ENCODE measurements at regions not wholly inside any gene's neighbourhood (a gene's known extent, or its start where the extent isn't known, plus 50 kb on each side); places are given as distances from the start of the nearest gene placed in this dataset.

DNA sequence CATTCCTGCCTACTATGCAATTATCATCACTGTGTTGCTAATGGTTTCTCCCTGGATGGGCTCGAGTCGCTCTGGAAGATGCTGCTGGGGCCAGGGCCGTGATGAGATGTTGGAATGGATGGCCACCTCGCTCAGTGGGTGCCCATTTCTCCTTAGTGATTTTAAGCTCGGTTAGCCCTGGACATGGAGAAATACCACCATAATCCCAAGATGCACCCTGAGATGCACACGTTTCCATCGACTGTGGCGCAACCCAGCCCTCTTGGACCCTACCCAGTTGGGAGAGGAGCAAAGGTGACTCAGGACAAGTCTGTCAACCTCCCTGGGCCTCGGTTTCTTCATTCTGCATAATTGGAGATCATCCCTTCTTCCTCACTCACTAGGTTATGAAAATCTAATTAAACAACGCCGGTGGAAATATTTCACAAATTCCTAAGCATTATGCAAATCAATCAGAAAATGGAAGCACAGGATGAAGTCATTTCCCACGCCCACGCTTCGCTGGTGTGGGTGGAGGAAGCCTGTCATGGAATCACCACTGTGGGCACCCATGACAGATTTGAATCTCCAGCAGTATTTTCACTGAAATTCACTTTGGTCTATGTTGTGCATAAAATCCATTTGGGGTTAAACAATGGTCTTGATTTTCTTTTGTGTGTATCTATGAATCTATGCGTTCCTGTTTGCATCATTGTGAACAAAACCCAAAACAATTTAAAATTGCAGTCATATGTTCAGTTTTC, 195.2 kb downstream of the AXIN2 start:
- TF ChIP-seq CTCF (IDR thresholded peaks at IDR 0.05; ENCODE audit: borderline replicate concordance, extremely low read depth, insufficient read depth): no peak
- no peak overlapping the region for H3K27ac ChIP-seq (ENCODE audit: low read depth in 2 of 2, low read length in 2 of 2)
- intact Hi-C loops (cut with DNase I): no loop called here
- H3K9me3 ChIP-seq (ENCODE audit: control insufficient read depth in 2 of 3, insufficient read depth in 1 of 3, low read length in 3 of 3): no peaks in the 10 kb centered on the region
- no peak overlapping the region for H3K9ac ChIP-seq (ENCODE audit: low read length in 3 of 3)
- FAIRE-seq (no peak), DNase-seq (no peak)
- H3K36me3 ChIP-seq (ENCODE audit: control insufficient read depth in 2 of 3, insufficient read depth in 3 of 3, low read length in 3 of 3): no peaks in the 10 kb centered on the region
- no peaks in the 10 kb centered on the region for H3K4me1 ChIP-seq (ENCODE audit: control insufficient read depth in 2 of 3, insufficient read depth in 2 of 3, low read depth in 1 of 3, low read length in 3 of 3)
- no peaks in the 10 kb centered on the region for H3K27me3 ChIP-seq (ENCODE audit: control insufficient read depth, insufficient read depth, low read length)
- no peak overlapping the region for H3K4me3 ChIP-seq (ENCODE audit: low read length in 3 of 3)

DNA sequence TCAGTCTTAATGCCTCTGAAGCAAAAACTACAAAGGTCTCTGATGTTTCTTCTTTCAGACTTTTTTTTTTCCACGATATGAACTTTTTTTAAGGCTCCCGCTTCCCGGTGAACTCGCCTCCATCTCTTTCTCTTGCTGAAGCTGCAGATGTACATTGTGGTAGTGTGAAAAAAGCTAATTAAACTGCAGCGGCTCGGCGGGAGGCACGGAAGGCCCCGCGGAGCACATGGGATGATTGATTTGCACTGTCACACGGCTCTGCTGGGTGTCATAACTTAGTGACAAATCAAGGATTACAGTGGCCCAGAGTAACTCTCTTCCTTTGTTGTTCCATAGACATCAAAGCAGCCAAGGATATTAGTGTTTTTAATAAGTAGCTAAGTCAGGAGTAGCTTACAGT, 196.3 kb downstream of the AXIN2 start:
- Histone ChIP-seq H3K4me1 (ENCODE audit: control insufficient read depth in 2 of 3, insufficient read depth in 2 of 3, low read depth in 1 of 3, low read length in 3 of 3) (no peaks in the 10 kb centered on the region), H3K9ac (ENCODE audit: low read length in 3 of 3) (no peak overlapping the region), H3K4me3 (ENCODE audit: low read length in 3 of 3) (no peak overlapping the region), H3K27ac (ENCODE audit: low read depth in 2 of 2, low read length in 2 of 2) (no peak overlapping the region), H3K9me3 (ENCODE audit: control insufficient read depth in 2 of 3, insufficient read depth in 1 of 3, low read length in 3 of 3) (no peaks in the 10 kb centered on the region), H3K27me3 (ENCODE audit: control insufficient read depth, insufficient read depth, low read length) (no peaks in the 10 kb centered on the region), H3K36me3 (ENCODE audit: control insufficient read depth in 2 of 3, insufficient read depth in 3 of 3, low read length in 3 of 3) (no peaks in the 10 kb centered on the region)
- DNase-seq: peak in 3 of 5 donors; percentile 17 to 31 (median 28)
- intact Hi-C loops (cut with DNase I): no loop called here
- TF ChIP-seq CTCF (IDR thresholded peaks at IDR 0.05; ENCODE audit: borderline replicate concordance, extremely low read depth, insufficient read depth): no peak
- FAIRE-seq: no peak

- H3K9me3 ChIP-seq (ENCODE audit: control insufficient read depth in 2 of 3, insufficient read depth in 1 of 3, low read length in 3 of 3): no peaks in the 10 kb centered on the region
- H3K27ac ChIP-seq (ENCODE audit: low read depth in 2 of 2, low read length in 2 of 2): no peak overlapping the region
- intact Hi-C loops (cut with DNase I): no loop called here
- no peaks in the 10 kb centered on the region for H3K27me3 ChIP-seq (ENCODE audit: control insufficient read depth, insufficient read depth, low read length)
- H3K4me1 ChIP-seq (ENCODE audit: control insufficient read depth in 2 of 3, insufficient read depth in 2 of 3, low read depth in 1 of 3, low read length in 3 of 3): no peaks in the 10 kb centered on the region
- no peaks in the 10 kb centered on the region for H3K36me3 ChIP-seq (ENCODE audit: control insufficient read depth in 2 of 3, insufficient read depth in 3 of 3, low read length in 3 of 3)
- no peak for FAIRE-seq
- H3K4me3 ChIP-seq (ENCODE audit: low read length in 3 of 3): no peak overlapping the region
- DNase-seq: peak in 1 of 5 donors; percentile 6
- no peak for TF ChIP-seq CTCF (IDR thresholded peaks at IDR 0.05; ENCODE audit: borderline replicate concordance, extremely low read depth, insufficient read depth)
- no peak overlapping the region for H3K9ac ChIP-seq (ENCODE audit: low read length in 3 of 3)
Observed at GRCh38 chr17:65364438-65364837, 197.0 kb downstream of the AXIN2 start.

DNA sequence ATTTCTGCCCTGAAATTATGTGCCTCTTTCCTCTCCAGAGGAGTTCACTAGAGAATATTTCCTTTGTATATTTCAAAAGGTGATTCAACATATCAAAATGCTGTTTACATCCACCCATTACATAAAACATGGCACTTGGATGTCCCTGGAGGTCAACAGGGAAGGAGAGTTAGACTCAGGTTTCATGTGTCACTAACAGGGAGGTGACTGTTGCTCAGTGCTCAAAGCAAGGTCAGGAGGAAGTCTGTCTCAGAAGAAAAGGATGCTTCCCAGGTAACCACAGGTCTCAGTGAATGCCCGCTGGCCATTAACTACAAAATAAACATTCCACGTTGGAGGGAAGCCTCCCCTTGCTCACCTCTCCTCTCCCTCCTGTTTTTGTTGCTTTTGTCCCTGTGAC, 198.6 kb downstream of the AXIN2 start:
- no peaks in the 10 kb centered on the region for H3K27me3 ChIP-seq (ENCODE audit: control insufficient read depth, insufficient read depth, low read length)
- H3K9me3 ChIP-seq (ENCODE audit: control insufficient read depth in 2 of 3, insufficient read depth in 1 of 3, low read length in 3 of 3): no peaks in the 10 kb centered on the region
- intact Hi-C loops (cut with DNase I): no loop called here
- no peak overlapping the region for H3K27ac ChIP-seq (ENCODE audit: low read depth in 2 of 2, low read length in 2 of 2)
- H3K4me3 ChIP-seq (ENCODE audit: low read length in 3 of 3): no peak overlapping the region
- DNase-seq (peak in 2 of 5 donors; percentile 6 to 21), FAIRE-seq (no peak)
- TF ChIP-seq CTCF (IDR thresholded peaks at IDR 0.05; ENCODE audit: borderline replicate concordance, extremely low read depth, insufficient read depth): no peak
- H3K4me1 ChIP-seq (ENCODE audit: control insufficient read depth in 2 of 3, insufficient read depth in 2 of 3, low read depth in 1 of 3, low read length in 3 of 3): no peaks in the 10 kb centered on the region
- H3K36me3 ChIP-seq (ENCODE audit: control insufficient read depth in 2 of 3, insufficient read depth in 3 of 3, low read length in 3 of 3): no peaks in the 10 kb centered on the region
- no peak overlapping the region for H3K9ac ChIP-seq (ENCODE audit: low read length in 3 of 3)
